Lung (tissue), 11 donors: ENCODE measurements at regions not wholly inside any gene's neighbourhood (a gene's known extent, or its start where the extent isn't known, plus 50 kb on each side); places are given as distances from the start of the nearest gene placed in this dataset.

ENCODE experiments used
- ATAC-seq: fragments of 200-7000 bp; cut with Tn5 transposase; one replicate; pipeline ENCODE4 v1.9.1; 2020; ENCODE audit warnings: moderate number of reproducible peaks; ENCODE audit not compliant: insufficient read depth, low FRiP score
- DNase-seq, 3 donors: peaks; one replicate each; pipeline ENCODE4 v3.0.0-alpha.2; 2013 to 2017
- H3K27ac ChIP-seq, 2 donors: one replicate each; pipeline ENCODE4 v1.5.1; 2013; ENCODE audit warnings: mild to moderate bottlenecking in 2 of 2, moderate library complexity in 2 of 2, control low read depth in 1 of 2, inconsistent platforms in 1 of 2, low read depth in 1 of 2, low read length in 1 of 2
- H3K27me3 ChIP-seq, 3 donors: one replicate each; pipeline ENCODE4 v1.5.1; 2013; ENCODE audit warnings: low read length in 2 of 3; ENCODE audit not compliant: control insufficient read depth in 3 of 3, insufficient read depth in 3 of 3
- H3K36me3 ChIP-seq, 4 donors: one replicate each; pipeline ENCODE4 v1.5.1; 2013; ENCODE audit warnings: low read length in 4 of 4, mild to moderate bottlenecking in 1 of 4, moderate library complexity in 1 of 4; ENCODE audit not compliant: control insufficient read depth in 4 of 4, insufficient read depth in 4 of 4
- H3K4me1 ChIP-seq, 5 donors: one replicate each; pipeline ENCODE4 v1.5.1; 2013; ENCODE audit warnings: low read length in 5 of 5, mild to moderate bottlenecking in 2 of 5, moderate library complexity in 1 of 5; ENCODE audit not compliant: control insufficient read depth in 5 of 5, insufficient read depth in 5 of 5
- H3K4me3 ChIP-seq: one replicate; pipeline ENCODE4 v1.5.1; 2013; ENCODE audit warnings: mild to moderate bottlenecking, control low read depth, moderate library complexity
- H3K9ac ChIP-seq, 2 donors: one replicate each; pipeline ENCODE4 v1.5.1; 2013; ENCODE audit warnings: low read length in 2 of 2, control low read depth in 1 of 2; ENCODE audit not compliant: insufficient read depth in 1 of 2
- H3K9me3 ChIP-seq, 4 donors: one replicate each; pipeline ENCODE4 v1.5.1; 2013; ENCODE audit warnings: low read length in 3 of 4, mild to moderate bottlenecking in 1 of 4, moderate library complexity in 1 of 4; ENCODE audit not compliant: control insufficient read depth in 4 of 4, insufficient read depth in 3 of 4
- WGBS, 2 donors: extraction: QIAGEN DNeasy Blood & Tissue Kit; methylation state at CpG; one replicate each; pipeline ENCODE4 v1.1.7; 2013; 5-methylcytosine and 5-hydroxymethylcytosine counted together
- TF ChIP-seq, protein P1 (sequence below): IDR thresholded peaks from 2 replicates; pipeline ENCODE4 v1.5.1; 2012; ENCODE audit warnings: mild to moderate bottlenecking; ENCODE audit errors: control extremely low read depth, extremely low read depth
- donor health status: control.
- donor health status: control.
- donor health status: Bipolar disorder and iron deficiency.
- donor health status: healthy.
- donor health status: DM: yes; HTN: yes; CAD: no.

GRCh38 chr13:89307278-89307677, 1636.1 kb downstream of the SLITRK5 start:
- peak; percentile 27 for ATAC-seq
- WGBS, 2 donors, result 89 to 90% methylated on average over 2 of the region's 2 CpGs
- H3K4me3 ChIP-seq, result no peak overlapping the region
- H3K4me1 ChIP-seq, result no peaks in the 10 kb centered on the region
- H3K27ac ChIP-seq, result no peak overlapping the region
- peaks cover 0 to 2% (median 0%) of the 10 kb centered on the region in 4 donors for H3K9me3 ChIP-seq
- TF ChIP-seq, protein P1, sequence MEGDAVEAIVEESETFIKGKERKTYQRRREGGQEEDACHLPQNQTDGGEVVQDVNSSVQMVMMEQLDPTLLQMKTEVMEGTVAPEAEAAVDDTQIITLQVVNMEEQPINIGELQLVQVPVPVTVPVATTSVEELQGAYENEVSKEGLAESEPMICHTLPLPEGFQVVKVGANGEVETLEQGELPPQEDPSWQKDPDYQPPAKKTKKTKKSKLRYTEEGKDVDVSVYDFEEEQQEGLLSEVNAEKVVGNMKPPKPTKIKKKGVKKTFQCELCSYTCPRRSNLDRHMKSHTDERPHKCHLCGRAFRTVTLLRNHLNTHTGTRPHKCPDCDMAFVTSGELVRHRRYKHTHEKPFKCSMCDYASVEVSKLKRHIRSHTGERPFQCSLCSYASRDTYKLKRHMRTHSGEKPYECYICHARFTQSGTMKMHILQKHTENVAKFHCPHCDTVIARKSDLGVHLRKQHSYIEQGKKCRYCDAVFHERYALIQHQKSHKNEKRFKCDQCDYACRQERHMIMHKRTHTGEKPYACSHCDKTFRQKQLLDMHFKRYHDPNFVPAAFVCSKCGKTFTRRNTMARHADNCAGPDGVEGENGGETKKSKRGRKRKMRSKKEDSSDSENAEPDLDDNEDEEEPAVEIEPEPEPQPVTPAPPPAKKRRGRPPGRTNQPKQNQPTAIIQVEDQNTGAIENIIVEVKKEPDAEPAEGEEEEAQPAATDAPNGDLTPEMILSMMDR, result no peak
- no peaks in the 10 kb centered on the region for H3K27me3 ChIP-seq
- no peak overlapping the region for H3K9ac ChIP-seq
- DNase-seq, result no peak
- no peaks in the 10 kb centered on the region for H3K36me3 ChIP-seq

DNA sequence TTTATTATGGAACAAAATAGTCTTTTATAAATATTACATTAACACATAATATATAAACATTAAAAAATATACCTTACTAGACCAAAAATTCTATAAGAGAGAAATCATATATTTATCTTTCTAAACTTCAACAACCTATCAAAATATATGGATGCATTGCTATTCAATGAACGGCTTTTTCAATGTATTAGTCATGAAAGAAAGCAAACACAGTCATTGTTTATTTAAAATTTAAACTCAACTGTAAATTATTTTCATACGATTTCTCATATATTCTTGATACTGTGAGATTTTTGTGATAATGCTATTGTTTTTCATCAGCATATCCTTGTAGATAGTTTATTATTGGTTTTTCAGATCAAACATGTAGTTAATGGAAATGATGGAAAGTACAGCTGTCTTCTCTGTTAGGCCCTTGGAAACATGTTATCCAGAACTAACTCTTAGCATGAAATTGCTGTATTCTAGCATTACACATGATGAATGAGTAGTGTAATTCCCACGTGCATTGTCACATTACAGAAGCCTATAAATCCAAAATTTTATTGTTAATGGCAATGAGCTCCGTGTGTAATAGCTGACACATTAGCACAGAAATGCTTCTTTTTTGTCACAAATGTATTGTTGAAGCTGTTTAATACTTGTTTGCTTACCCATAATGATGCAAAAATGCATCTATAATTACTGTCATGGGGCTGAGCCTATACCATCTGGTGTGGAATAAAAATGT, 1639.9 kb downstream of the SLITRK5 start:
- Histone ChIP-seq H3K9me3 (peaks cover 0 to 2% (median 0%) of the 10 kb centered on the region in 4 donors), H3K4me3 (no peak overlapping the region), H3K27me3 (no peaks in the 10 kb centered on the region), H3K27ac (no peak overlapping the region), H3K9ac (no peak overlapping the region), H3K36me3 (no peaks in the 10 kb centered on the region), H3K4me1 (no peaks in the 10 kb centered on the region)
- TF ChIP-seq, protein P1, result no peak
- ATAC-seq, result no peak
- 75 to 81% methylated on average over 4 of the region's 4 CpGs for WGBS, 2 donors
- DNase-seq, result no peak

DNA sequence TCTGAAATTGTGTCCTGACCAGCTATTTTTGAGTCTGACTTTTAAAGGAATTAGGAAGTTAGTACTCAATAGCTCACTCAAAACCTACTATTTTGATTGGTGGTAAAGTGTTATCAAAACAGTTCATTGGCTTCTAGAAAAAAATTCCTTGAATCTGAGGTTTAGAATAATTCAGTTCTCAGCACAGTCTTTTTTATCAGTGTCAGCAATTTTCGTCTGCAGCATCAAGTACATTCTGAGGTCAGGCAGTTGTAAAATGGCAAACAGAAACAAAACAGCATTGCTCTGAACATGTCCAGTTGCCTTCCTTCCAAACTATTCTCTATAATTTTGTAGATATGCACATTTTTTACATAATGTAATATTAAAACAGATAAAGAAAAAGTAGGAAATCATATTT, 1644.1 kb downstream of the SLITRK5 start:
- Histone ChIP-seq H3K9ac (no peak overlapping the region), H3K9me3 (no peaks in the 10 kb centered on the region), H3K4me3 (no peak overlapping the region), H3K27ac (no peak overlapping the region), H3K36me3 (no peaks in the 10 kb centered on the region), H3K4me1 (no peaks in the 10 kb centered on the region), H3K27me3 (no peaks in the 10 kb centered on the region)
- TF ChIP-seq, protein P1, result no peak
- 51 to 77% methylated on average over 1 of the region's 1 CpG for WGBS, 2 donors
- ATAC-seq (no peak), DNase-seq (peak in 2 of 3 donors; percentile 11 to 30)

DNA sequence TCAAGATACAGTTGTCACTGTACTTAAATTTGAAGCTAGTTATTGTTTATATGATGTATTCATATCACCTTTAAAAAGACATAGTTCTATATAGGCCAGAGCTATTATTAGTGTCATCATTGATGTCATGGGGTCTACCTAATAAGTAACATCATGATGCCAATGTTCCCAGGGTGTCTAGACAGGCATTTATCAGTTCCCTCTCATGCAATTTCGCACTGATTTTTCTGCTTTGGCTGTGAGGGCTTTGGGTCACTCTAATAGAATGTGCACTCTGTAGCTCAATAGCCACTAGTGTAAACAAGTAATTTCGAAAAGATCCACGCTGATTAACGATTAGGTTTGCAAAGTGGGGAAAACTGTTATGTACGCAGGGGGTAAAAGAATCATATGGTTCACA, 1651.3 kb downstream of the SLITRK5 start:
- Histone ChIP-seq H3K4me3 (no peak overlapping the region), H3K27me3 (no peaks in the 10 kb centered on the region), H3K9ac (no peak overlapping the region), H3K36me3 (no peaks in the 10 kb centered on the region), H3K9me3 (no peaks in the 10 kb centered on the region), H3K27ac (no peak overlapping the region), H3K4me1 (no peaks in the 10 kb centered on the region)
- 62 to 67% methylated on average over 5 of the region's 5 CpGs for WGBS, 2 donors
- TF ChIP-seq, protein P1, result no peak
- ATAC-seq (no peak), DNase-seq (no peak)
